ENCODE measurements at regions not wholly inside any gene's neighbourhood (a gene's known extent, or its start where the extent isn't known, plus 50 kb on each side); places are given as distances from the start of the nearest gene placed in this dataset.

DNA sequence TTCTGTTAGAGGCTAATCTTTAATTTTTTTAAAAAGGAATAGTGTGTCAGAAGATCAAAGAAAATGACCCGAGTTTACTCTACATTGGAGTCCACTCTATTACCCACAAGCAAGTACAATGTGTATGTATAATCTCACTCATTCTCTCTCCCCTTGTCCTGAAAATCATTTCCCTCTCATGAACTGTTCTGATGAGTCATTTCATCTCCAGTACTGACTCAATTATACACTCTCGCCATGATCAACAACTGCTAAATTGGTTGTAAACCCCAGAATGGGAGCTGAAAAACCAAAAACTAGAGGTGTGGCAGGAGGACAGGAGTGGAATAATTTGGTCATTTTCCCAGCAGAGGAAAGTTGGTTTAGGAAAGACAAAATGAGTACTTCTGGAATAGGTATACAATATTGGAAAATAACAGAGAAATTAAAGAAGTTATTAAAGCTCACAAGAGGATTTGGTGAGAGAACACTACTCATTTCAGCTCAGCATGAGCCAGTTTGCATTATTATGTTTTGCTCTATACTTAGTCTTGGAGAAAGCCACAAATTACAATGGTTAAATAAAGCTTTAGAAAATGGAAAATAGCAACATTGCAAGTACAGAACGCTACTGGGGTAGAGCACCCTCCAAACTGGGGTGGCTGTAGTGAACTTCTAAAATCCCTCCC lies 144.3 kb upstream of the PFN2 start:
- TF ChIP-seq, protein P1, sequence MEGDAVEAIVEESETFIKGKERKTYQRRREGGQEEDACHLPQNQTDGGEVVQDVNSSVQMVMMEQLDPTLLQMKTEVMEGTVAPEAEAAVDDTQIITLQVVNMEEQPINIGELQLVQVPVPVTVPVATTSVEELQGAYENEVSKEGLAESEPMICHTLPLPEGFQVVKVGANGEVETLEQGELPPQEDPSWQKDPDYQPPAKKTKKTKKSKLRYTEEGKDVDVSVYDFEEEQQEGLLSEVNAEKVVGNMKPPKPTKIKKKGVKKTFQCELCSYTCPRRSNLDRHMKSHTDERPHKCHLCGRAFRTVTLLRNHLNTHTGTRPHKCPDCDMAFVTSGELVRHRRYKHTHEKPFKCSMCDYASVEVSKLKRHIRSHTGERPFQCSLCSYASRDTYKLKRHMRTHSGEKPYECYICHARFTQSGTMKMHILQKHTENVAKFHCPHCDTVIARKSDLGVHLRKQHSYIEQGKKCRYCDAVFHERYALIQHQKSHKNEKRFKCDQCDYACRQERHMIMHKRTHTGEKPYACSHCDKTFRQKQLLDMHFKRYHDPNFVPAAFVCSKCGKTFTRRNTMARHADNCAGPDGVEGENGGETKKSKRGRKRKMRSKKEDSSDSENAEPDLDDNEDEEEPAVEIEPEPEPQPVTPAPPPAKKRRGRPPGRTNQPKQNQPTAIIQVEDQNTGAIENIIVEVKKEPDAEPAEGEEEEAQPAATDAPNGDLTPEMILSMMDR (IDR thresholded peaks at IDR 0.05), result no peak
- Histone ChIP-seq H3K4me1 (no peaks in the 10 kb centered on the region), H3K27me3 (no peaks in the 10 kb centered on the region), H3K36me3 (no peaks in the 10 kb centered on the region), H3K4me3 (no peak overlapping the region), H3K9me3 (no peaks in the 10 kb centered on the region), H3K27ac (no peak overlapping the region)
- no peak for DNase-seq
- ATAC-seq, result no peak
- WGBS, 2 donors, result 78 to 79% methylated on average over 3 of the region's 3 CpGs
- intact Hi-C loops (cut with DNase I), result no loop called here

GRCh38 chr3:150114273-150114672 lies 143.6 kb upstream of the PFN2 start:
- H3K4me3 ChIP-seq, result no peak overlapping the region
- H3K36me3 ChIP-seq, result no peaks in the 10 kb centered on the region
- intact Hi-C loops (cut with DNase I), result no loop called here
- H3K27ac ChIP-seq, result no peak overlapping the region
- DNase-seq, result no peak
- no peaks in the 10 kb centered on the region for H3K9me3 ChIP-seq
- ATAC-seq, result no peak
- H3K27me3 ChIP-seq, result no peaks in the 10 kb centered on the region
- H3K4me1 ChIP-seq, result no peaks in the 10 kb centered on the region
- 65 to 78% methylated on average over 2 of the region's 2 CpGs for WGBS, 2 donors
- TF ChIP-seq, protein P1 (IDR thresholded peaks at IDR 0.05), result no peak

DNA sequence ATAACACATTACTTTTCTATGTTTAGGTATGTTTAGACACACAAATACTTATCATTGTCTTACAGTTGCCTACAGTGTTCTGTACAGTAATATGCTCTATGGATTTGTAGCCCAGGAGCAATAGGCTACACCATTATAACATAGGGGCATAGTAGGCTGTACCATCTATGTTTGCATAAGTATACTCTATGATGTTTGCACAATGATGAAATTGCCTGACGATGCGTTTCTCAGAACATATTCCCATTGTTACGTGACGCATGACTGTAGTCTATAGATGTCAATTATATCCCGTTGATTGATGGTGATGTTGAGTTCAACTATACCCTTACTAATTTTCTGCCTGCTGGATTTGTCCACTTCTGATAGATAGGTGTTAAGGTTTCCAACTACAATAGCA lies 139.4 kb upstream of the PFN2 start:
- DNase-seq (no peak), ATAC-seq (no peak)
- H3K27ac ChIP-seq, result no peak overlapping the region
- no peak overlapping the region for H3K4me3 ChIP-seq
- TF ChIP-seq, protein P1 (IDR thresholded peaks at IDR 0.05), result no peak
- 95 to 97% methylated on average over 5 of the region's 5 CpGs for WGBS, 2 donors
- no peaks in the 10 kb centered on the region for H3K9me3 ChIP-seq
- intact Hi-C loops (cut with DNase I), result no loop called here
- H3K36me3 ChIP-seq, result no peaks in the 10 kb centered on the region
- no peaks in the 10 kb centered on the region for H3K27me3 ChIP-seq
- peaks cover 0 to 8% (median 0%) of the 10 kb centered on the region in 9 donors for H3K4me1 ChIP-seq

DNA sequence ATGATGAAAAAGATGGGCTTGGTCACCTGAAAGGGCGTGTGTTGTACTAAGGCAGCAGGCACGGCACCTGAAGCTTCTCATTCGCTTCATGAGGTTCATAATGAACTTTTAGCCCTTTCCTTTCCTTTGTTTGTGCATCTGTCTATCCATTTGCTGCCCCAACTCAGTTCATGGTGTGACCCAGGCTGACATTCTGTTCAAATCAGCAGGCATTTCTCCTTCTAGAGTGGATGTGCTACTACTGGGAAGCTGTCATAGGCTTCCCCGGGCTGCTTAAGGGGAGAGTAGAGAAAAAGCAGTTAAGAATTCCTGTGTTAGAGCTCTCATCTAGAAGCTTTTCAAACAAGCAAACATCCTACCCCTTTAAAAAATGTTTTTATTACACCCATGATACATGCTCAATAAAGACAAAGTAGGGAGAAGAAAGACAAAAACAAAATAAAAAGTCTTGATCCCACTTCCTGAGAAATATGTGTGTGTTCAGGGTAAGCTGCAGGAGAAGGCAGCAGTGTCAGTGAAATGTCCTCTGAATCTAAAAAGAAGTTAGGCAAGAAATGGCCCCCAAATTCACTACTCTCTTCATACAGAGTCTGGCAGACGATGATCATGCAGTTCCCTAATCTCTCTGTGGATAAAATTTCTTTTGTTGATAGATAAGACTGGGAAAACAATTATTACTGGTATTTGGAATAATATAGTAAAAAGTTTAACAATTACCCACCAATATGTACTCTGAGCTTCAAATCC lies 136.9 kb upstream of the PFN2 start:
- Histone ChIP-seq H3K4me1 (peaks cover 0 to 8% (median 0%) of the 10 kb centered on the region in 9 donors), H3K27ac (no peak overlapping the region), H3K27me3 (no peaks in the 10 kb centered on the region), H3K4me3 (no peak overlapping the region), H3K9me3 (no peaks in the 10 kb centered on the region), H3K36me3 (no peaks in the 10 kb centered on the region)
- intact Hi-C loops (cut with DNase I), result no loop called here
- ATAC-seq (no peak), DNase-seq (no peak)
- TF ChIP-seq, protein P1 (IDR thresholded peaks at IDR 0.05), result no peak
- WGBS, 2 donors, result 80 to 82% methylated on average over 5 of the region's 5 CpGs
